ENCODE measurements at regions not wholly inside any gene's neighbourhood (a gene's known extent, or its start where the extent isn't known, plus 50 kb on each side); places are given as distances from the start of the nearest gene placed in this dataset.

GRCh38 chr20:24718277-24718676 lies 230.8 kb upstream of the CST7 start:
- no peak for DNase-seq (ENCODE audit: low read depth in 2 of 2)

GRCh38 chr20:24718696-24719095 lies 230.4 kb upstream of the CST7 start:
- no peak for DNase-seq (ENCODE audit: low read depth in 2 of 2)

- DNase-seq (ENCODE audit: low read depth in 2 of 2), result no peak
These were observed 228.1 kb upstream of the CST7 start for GRCh38 chr20:24720957-24721356.

- no peak for DNase-seq (ENCODE audit: low read depth in 2 of 2)
These were observed 227.0 kb upstream of the CST7 start for GRCh38 chr20:24721891-24722568.

GRCh38 chr20:24722586-24722985 lies 226.5 kb upstream of the CST7 start:
- no peak for DNase-seq (ENCODE audit: low read depth in 2 of 2)

- no peak for DNase-seq (ENCODE audit: low read depth in 2 of 2)
These were observed 225.9 kb upstream of the CST7 start for GRCh38 chr20:24723186-24723585.

- DNase-seq (ENCODE audit: low read depth in 2 of 2), result no peak
These were observed 225.3 kb upstream of the CST7 start for GRCh38 chr20:24723647-24724352.

GRCh38 chr20:24724982-24725533 lies 224.0 kb upstream of the CST7 start:
- DNase-seq (ENCODE audit: low read depth in 2 of 2), result no peak

GRCh38 chr20:24727795-24728194 lies 221.3 kb upstream of the CST7 start:
- DNase-seq (ENCODE audit: low read depth in 2 of 2), result no peak

- DNase-seq (ENCODE audit: low read depth in 2 of 2), result no peak
These were observed 219.0 kb upstream of the CST7 start for GRCh38 chr20:24729896-24730605.

- no peak for DNase-seq (ENCODE audit: low read depth in 2 of 2)
These were observed 218.3 kb upstream of the CST7 start for GRCh38 chr20:24730750-24731149.

- no peak for DNase-seq (ENCODE audit: low read depth in 2 of 2)
These were observed 217.8 kb upstream of the CST7 start for GRCh38 chr20:24731312-24731711.

- DNase-seq (ENCODE audit: low read depth in 2 of 2), result no peak
These were observed 217.0 kb upstream of the CST7 start for GRCh38 chr20:24732076-24732475.

GRCh38 chr20:24732599-24732998 lies 216.5 kb upstream of the CST7 start:
- no peak for DNase-seq (ENCODE audit: low read depth in 2 of 2)

- DNase-seq (ENCODE audit: low read depth in 2 of 2), result no peak
These were observed 215.7 kb upstream of the CST7 start for GRCh38 chr20:24733416-24733815.

GRCh38 chr20:24734139-24734538 lies 214.9 kb upstream of the CST7 start:
- DNase-seq (ENCODE audit: low read depth in 2 of 2), result no peak

GRCh38 chr20:24735263-24735662 lies 213.8 kb upstream of the CST7 start:
- DNase-seq (ENCODE audit: low read depth in 2 of 2), result no peak

GRCh38 chr20:24736131-24736843 lies 212.8 kb upstream of the CST7 start:
- DNase-seq (ENCODE audit: low read depth in 2 of 2), result no peak

- no peak for DNase-seq (ENCODE audit: low read depth in 2 of 2)
These were observed 212.2 kb upstream of the CST7 start for GRCh38 chr20:24736844-24737211.

GRCh38 chr20:24737212-24737850 lies 211.7 kb upstream of the CST7 start:
- no peak for DNase-seq (ENCODE audit: low read depth in 2 of 2)

- DNase-seq (ENCODE audit: low read depth in 2 of 2), result no peak
These were observed 210.9 kb upstream of the CST7 start for GRCh38 chr20:24738058-24738775.
